GM18870 (cell line): ENCODE measurements at regions not wholly inside any gene's neighbourhood (a gene's known extent, or its start where the extent isn't known, plus 50 kb on each side); places are given as distances from the start of the nearest gene placed in this dataset.
"Not testable (repeated sequence)": the region's sequence is repeated elsewhere in the genome, so short reads cannot be mapped to it uniquely, and the experiment has no call there.

Experiments used
- ATAC-seq: cut with Tn5 transposase; IDR thresholded peaks from one replicate; pipeline ENCODE4 v1.9.1; 2021; ENCODE audit warnings: moderate library complexity; ENCODE audit not compliant: unreplicated experiment

DNA sequence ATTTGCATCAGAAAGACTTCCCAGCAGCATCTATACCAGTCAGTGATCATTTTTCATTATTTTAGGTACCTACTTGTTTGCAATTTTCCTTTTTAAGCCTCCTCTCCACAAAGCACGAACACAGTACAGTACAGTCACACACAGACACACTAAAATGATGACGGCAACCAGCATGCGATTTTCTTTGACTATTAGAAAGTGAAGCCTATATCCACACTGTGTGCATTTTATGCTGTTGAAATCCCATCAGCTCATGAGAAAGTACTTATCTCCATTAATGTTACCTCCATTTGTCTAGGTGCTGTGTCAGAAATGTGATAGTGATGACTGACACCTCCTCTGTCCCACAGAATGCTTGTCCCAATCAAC, 294.7 kb upstream of the MEIS2 start:
- ATAC-seq, result no peak

DNA sequence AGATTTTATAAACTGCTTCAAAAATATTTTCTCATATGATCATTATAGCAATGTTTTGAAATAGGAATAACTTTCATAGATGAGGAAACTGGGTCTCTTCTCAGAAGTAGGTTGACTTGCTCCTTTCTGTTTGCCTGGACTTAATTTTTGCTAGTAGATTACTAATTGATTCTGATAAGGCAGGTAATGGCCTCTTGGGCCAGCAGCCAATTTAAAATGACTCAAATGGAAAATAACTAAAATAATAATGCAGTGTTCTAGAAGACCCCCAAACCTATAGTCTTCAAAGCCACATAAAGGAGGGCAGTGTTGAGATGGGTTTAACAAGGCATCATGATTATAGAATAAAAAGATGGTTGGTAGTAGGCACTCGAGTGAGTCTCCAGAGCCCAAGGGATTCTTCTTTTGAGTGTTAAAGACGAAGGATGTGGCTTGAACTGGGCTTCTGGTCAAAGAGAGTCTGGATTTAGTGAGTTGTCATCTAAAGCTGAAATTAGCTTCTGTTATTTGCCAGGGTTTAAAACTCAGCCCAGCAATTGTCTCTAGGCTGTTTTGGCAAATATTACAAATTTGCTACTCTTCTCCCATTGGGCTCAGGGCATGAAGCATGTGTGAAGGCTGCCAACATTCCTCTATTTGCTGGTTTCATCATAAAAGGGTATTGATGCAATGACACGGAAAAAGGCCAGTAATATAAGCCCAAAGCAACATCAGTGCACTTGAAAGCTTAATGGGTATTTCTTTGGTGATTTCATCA, 297.1 kb upstream of the MEIS2 start:
- no peak for ATAC-seq

DNA sequence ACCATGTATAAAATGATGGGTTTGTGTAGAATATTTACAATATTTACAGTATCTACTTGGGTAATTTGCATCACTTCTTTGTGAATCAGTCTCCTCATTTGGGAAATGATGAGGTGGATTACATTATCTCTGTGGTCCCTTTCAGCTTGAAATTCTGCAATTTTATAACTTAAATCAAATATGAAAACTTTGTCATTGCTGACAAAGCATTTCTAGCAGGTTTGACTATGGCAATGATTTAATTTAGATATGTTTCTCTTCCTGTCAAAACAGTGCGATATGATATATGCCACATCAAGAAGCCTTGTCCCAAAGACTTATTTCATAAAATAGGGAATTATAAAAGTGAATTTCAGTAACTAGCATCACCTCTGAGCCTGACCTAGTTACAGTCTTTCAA, 315.8 kb upstream of the MEIS2 start:
- ATAC-seq, result no peak

DNA sequence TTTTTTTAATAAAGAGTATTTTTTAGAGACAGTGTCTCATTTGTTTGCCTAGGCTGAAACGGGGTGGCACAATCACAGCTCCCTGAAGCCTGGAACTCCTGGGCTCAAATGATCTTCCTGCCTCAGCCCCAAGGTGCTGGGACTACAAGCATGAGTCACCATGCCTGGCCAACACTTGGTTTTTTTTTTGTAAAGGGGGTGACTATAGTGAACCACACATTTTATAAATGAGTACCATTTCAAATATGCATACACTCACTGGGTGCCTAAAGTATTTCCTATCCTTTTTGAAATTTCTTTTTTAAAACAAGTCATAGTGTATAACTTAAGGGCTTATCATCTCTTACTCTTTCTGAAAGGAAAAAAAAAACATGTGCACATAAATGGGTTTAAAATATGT, 325.2 kb upstream of the MEIS2 start:
- no peak for ATAC-seq

DNA sequence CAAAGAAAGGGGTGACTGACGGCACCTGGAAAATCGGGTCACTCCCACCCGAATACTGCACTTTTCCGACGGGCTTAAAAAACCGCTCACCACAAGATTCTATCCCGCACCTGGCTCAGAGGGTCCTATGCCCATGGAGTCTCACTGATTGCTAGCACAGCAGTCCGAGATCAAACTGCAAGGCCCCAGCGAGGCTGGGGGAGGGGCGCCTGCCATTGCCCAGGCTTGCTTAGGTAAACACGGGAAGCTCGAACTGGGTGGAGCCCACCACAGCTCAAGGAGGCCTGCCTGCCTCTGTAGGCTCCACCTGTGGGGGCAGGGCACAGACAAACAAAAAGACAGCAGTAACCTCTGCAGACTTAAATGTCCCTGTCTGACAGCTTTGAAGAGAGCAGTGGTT, 327.0 kb upstream of the MEIS2 start:
- not testable (repeated sequence) for ATAC-seq

DNA sequence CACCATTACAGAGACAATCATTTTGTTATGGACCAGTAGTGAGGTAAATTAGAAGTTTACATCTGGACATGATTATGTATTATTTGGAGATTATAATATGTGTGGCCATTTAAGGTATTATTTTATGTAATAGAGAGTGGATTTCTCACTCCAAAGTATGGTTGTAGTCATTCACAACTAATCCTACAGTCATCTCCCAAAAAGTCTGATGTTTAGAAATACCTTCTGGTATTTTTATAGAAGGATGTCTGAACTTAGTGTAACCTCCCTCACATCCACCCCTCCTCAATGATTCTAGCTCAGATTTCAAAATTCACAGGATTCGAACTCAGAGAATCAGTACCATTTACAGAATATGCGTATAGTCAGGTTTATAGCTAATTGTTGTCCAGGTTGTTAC, 346.6 kb upstream of the MEIS2 start:
- no peak for ATAC-seq

DNA sequence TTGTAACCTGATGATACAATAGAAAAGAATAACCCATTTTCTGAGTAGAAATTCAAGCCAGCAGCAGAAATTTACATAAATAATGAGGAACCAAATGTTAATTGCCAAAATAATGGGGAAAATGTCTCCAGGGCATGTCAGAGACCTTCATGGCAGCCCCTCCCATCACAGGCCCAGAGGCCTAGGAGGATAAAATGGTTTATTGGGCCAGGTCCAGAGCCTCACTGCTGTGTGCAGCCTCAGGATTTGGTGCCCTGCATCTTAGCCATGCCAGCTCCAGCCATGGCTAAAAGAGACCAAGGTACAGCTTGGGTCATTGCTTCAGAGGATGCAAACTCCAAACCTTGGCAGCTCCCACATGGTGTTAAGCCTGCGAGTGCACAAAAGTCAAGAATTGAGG, 352.1 kb upstream of the MEIS2 start:
- no peak for ATAC-seq

DNA sequence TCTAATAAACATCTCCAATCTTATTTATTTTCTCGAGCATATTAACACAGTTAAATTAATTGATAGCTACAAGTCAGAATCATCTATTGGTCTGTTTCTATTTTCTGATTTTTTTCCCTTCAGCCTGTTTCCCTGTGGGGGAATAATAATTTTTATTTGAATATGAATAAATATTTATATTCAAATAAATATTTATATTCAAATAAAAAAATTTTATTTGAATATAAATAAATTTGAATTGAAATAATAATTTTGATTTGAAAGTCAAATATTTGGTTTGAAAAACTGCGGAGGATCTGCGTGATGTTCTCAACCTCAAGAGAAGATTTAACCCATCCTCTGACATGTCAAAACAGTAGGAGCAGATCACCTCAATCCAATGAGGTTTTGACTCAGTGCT, 380.1 kb upstream of the MEIS2 start:
- no peak for ATAC-seq

DNA sequence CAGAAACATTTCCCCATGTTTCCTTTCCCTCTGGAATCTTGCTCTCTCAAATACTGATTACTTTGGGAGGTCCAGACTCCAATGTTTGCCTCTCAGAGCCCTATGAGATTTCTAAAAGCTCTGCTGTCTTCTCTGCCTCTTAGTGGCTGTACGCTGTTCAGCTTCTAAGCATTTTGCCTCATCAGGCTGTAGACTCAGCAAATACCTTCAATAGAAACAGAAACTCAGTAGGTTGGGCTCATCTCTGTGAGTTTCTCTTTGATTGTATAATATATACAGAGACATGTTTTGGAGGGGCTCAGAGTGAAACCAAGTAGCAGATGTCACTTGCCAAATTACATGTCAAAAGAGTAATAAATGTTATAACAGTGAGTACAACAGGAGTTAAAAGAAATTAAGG, 380.8 kb upstream of the MEIS2 start:
- no peak for ATAC-seq

DNA sequence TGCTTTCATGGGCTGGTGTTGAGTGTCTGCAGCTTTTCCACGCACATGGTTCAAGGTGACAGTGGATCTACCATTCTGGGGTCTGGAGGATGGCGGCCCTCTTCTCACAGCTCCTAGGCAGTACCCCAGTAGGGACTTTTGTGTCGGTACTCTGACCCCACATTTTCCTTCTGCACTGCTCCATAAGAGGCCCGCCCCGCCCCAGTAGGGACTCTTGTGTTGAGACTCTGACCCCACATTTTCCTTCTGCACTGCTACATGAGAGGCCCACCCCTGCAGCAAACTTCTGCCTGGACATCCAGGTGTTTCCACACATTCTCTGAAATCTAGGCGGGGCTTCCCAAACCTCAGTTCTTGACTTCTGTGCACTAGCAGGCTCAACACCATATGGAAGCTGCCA, 383.4 kb upstream of the MEIS2 start:
- no peak for ATAC-seq

DNA sequence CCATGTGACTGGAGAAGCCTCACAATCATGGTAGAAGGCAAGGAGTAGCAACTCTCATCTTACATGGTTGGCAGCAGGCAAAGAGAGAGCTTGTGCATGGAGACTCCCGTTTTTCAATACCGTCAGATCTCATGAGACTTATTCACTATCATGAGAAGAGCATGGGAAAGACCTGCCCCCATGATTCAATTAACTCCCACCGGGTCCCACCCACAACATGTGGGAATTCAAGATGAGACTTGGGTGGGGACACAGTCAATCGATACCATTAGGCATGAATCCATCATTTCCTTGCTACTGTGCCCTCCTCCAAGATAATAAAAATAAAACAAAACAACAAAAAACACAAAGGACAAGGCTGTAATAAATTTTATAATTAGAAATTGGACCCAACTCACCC, 384.7 kb upstream of the MEIS2 start:
- ATAC-seq, result no peak

DNA sequence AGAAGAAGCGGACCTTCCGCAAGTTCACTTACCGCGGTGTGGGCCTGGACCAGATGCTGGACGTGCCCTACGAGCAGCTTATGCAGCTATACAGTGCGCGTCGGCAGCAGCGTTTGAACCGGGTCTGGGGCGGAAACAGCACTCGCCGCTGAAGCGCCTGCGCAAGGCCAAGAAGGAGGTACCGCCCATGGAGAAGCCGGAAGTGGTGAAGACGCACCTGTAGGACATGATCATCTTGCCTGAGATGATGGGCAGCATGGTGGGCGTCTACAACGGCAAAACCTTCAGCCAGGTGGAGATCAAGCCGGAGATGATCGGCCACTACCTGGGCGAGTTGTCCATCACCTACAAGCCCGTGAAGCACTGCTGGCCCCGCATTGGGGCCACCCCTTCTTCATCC, 390.4 kb upstream of the MEIS2 start:
- ATAC-seq, result no peak

DNA sequence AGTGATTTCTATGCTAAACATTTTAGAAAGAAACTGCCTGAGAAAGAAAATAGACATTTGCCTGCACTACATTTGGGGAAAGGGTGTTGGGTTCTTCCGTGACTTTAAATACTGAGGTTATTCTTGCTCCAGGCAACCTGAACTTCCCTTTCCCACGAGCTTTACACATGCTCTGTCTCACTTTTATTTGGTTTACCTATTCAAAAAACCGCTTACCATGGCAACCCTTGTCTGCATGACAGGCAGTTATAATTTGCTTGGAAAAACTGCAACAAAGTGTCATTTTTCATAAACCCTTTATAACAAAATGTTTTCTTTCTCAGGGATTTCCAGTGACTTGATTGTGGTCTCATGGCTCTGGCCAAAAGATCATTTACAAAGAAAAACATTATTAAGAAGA, 416.3 kb upstream of the MEIS2 start:
- no peak for ATAC-seq

DNA sequence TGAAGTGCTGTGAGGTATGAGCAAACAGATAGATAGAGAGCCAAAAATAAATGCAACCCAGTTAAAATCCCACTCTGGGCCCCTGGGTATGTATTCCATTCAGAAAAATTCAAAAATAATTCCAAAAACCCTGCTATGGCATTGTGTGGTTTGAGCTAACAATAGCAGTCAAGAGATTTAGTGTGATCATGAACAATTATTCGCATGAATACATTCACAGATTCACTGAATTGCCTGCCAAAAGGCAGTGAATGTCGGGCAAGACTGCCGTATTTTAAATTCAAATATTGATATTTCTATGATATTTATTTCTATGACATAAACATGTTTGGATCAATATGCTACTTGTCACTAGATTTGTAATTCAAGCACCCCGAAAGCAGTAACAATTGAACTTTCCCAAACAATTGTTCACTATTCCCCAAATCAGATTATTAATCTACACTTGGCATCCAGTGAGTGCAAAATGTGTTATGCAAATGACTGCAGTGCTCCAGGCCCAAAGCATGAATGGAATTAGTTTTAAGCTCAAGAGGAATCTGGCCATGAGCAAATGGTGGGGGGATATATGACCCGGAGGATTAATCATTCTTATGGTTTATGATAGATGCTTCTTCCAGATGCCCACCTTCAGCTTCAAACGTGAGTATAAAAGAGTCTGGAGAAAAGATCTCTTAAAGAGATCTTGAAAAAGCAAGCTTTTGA, 417.0 kb upstream of the MEIS2 start:
- ATAC-seq, result no peak

DNA sequence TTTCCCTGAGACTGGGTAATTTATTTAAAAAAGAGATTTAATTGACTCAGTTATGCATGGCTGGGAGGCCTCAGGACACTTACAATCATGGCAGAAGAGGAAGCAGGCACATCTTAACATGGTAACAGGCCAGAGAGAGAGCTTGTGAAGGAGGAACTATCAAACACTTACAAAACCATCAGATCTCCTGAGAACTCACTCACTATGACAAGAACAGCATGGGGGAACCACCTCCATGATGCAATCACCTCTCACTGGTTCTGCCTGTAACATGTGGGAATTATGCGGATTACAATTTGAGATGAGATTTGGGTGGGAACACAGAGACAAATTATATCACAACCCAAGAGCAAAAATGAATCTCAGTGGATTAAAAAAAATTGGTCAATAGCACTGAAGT, 416.0 kb upstream of the TMCO5A start:
- no peak for ATAC-seq

DNA sequence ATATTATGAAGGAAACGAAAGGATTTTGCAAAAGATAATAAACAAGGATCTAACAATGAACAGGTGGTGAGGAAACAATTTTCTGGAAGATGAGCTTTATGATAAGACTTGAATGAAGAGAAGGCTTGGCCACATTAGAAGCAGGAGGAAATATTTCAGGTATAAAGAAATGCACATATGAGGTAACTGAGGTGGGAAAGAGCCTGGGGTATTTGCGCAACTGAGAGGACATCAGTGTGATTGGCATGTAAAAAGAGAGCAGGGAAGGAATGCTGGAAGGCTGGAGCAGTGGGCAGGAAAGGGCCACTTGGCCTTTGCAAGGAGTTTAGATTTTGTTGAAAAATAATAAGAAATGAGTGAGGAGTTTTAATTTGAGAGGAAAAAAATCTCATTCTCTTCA, 414.4 kb upstream of the TMCO5A start:
- no peak for ATAC-seq

DNA sequence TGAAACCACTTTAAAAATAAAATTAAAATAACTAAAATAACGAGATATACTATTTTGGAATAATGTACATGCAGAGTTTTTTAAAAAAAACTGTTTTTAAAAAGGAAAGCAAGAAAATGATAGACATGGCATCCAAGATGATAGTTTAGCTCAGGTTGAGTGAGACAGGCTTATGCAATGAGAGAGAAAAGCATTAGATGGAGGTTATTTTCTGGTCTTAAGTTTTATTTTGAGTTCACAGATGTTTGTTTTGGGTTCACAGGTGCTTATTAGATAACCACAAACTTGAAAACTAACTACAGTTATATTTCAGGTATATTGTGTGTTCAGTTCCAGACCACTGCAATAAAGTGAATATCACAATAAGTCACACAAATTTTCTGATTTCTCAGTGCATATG, 413.6 kb upstream of the TMCO5A start:
- no peak for ATAC-seq

DNA sequence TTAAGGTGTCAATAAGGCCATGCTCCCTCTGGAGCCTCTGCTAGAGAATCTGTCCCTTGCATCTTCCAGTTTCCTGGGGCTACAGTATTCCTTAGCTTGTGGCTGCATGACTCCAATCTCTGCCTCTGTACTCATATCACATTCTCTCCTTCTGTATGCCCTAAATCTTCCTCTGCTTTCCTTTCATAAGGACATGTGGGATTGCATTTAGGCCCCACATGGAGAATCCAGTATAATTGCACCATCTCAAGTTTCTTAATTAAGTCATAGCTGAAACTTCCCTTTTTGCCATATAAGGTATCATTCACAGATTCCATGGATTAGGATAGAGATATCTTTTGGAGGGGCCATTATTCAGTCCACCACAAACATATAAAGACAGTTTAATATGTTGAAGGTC, 409.8 kb upstream of the TMCO5A start:
- ATAC-seq, result no peak

DNA sequence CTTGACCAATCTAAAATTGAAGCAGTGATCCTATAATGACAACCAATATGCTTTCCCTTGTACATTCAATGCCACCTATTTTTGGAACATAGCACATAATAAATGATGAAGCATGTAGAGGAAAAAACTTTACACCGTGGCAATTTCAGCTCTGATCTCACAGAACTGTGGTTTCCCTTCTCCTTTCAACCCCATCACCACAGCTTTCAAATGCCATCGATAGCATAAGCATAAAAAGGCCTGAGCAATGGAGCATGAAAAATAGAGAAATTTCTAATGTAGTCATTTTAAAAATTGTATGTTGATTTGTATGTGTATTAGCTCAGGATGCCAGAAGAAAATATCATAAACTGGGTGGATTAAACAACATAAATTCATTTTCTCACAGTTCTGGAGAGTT, 406.0 kb upstream of the TMCO5A start:
- no peak for ATAC-seq

DNA sequence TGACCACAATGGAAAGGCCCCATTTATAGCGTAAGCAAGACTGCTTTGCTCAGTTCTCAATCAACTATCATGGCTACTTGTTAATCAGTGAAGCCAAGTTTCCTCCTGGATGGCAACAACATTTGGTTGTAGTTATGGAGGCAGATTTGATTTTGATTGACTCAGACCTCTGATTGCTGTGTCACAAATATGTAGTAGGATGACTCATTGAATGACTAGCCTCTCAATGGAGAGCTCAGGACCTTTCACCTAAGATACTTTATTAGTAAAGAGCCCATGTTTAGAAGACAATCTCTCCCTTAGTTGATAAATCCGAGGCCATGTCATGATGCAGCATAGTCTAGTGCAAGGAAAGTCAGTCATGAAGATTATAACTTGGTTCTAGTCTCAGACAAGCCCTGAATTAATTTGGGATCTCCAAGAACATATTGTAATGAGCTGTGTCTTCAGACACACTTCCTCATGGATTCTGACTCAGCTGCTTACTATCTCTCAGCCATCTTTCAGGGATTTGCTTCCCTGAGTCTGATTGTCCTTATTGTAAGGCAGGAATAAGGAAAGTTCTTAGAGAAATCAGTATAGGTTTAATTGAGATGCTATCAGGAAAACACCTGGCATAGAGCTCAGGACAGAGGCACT, 397.4 kb upstream of the TMCO5A start:
- ATAC-seq, result no peak

DNA sequence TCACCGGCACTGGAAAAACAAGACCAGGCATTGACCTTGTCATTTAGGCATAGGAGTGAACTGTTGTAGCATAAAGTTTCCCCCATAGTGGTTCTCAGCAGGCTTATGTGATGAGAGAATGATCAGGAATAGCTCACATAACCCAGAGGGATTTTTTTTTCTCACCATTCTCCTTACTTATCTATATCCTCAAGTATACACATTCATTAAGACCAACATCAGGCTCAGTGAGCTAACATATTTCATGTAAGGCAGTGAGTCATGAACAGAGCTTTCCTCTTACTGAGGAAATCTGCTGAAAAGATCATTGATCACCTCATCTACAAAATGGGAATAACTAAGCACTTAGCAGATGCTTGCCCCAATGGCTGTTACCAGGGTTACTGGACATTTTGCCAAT, 396.6 kb upstream of the TMCO5A start:
- no peak for ATAC-seq

DNA sequence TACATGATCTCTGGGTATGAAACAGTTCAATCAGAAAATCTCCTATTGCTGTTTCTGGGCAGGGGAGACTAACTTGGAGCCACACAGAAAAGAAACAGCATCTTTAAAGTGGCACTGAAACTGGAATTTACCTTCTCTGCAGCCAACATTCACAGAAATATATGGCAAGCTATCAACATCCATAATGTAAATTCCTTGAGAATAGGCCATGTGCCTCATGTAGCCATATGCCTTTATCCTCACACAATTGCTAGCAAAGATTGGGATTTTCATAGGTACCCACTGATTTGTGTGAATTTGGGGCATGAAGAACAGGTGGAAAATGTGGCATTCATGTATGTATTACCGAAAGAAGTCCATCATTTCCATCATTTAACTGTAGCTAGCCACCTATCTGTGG, 386.3 kb upstream of the TMCO5A start:
- no peak for ATAC-seq
